IMR-90 (cell line): ENCODE measurements at regions not wholly inside any gene's neighbourhood (a gene's known extent, or its start where the extent isn't known, plus 50 kb on each side); places are given as distances from the start of the nearest gene placed in this dataset.

Experiments
- ATAC-seq: fragments of 200-7000 bp; cut with Tn5 transposase; 2 replicates; pipeline ENCODE4 v1.9.1; 2020; ENCODE audit warnings: low read depth, mild to moderate bottlenecking, moderate library complexity
- BruUV-seq: library from RNA; stranded (reverse); fragments of 400-500 nt; replicated peaks from 2 replicates; lab custom pipeline; 2021; lab: Mats Ljungman, UMichigan
- CTCF ChIA-PET: fragments of 300-600 bp; formaldehyde crosslinking; extraction: SDS; loops from one replicate; lab custom pipeline; 2021; ENCODE audit warnings: antibody characterized with exemption; lab: Yijun Ruan, JAX
- POLR2A ChIA-PET: fragments of 300-600 bp; sonication (Branson Sonifier 250); formaldehyde crosslinking; loops from one replicate; lab custom pipeline; 2022; ENCODE audit warnings: antibody characterized with exemption; ENCODE audit not compliant: unreplicated experiment; lab: Charles Lee
- DNase-seq: peaks from one replicate; pipeline ENCODE4 v3.0.0; 2013
- H2AFZ ChIP-seq: replicated peaks from 2 replicates; pipeline ENCODE3; 2013; ENCODE audit warnings: low read length, mild to moderate bottlenecking; ENCODE audit not compliant: poor library complexity
- H2AK5ac ChIP-seq: 2 replicates; pipeline ENCODE4 v1.6.1; 2013; ENCODE audit warnings: low read depth, low read length, inconsistent platforms
- H2AK9ac ChIP-seq: replicated peaks from 2 replicates; pipeline ENCODE3; 2013; ENCODE audit warnings: mild to moderate bottlenecking, low read depth, low read length, moderate library complexity; ENCODE audit not compliant: poor library complexity
- H2BK120ac ChIP-seq: 2 replicates; pipeline ENCODE4 v1.6.1; 2013; ENCODE audit warnings: low read depth, low read length, inconsistent platforms
- H2BK15ac ChIP-seq: 3 replicates; pipeline ENCODE4 v1.6.1; 2013; ENCODE audit warnings: low read depth, low read length, inconsistent platforms
- H2BK20ac ChIP-seq: 2 replicates; pipeline ENCODE4 v1.6.1; 2013; ENCODE audit warnings: low read depth, mild to moderate bottlenecking, inconsistent platforms, low read length, moderate library complexity
- H2BK5ac ChIP-seq: 2 replicates; pipeline ENCODE4 v1.6.1; 2013; ENCODE audit warnings: mild to moderate bottlenecking, low read depth, low read length, inconsistent platforms; ENCODE audit not compliant: poor library complexity, severe bottlenecking
- H3K14ac ChIP-seq: replicated peaks from 2 replicates; pipeline ENCODE4 v1.6.1; 2013; ENCODE audit warnings: low read depth, low read length, inconsistent platforms
- H3K18ac ChIP-seq: 2 replicates; pipeline ENCODE4 v1.6.1; 2013; ENCODE audit warnings: low read depth, low read length, control low read depth
- H3K23ac ChIP-seq: 2 replicates; pipeline ENCODE4 v1.6.1; 2013; ENCODE audit warnings: low read depth, low read length, inconsistent platforms
- H3K27ac ChIP-seq: 2 replicates; pipeline ENCODE4 v1.5.1; 2013; ENCODE audit warnings: mild to moderate bottlenecking, control low read depth, low read length; ENCODE audit not compliant: insufficient read depth
- H3K27me3 ChIP-seq: 2 replicates; pipeline ENCODE4 v1.6.1; 2013; ENCODE audit warnings: low read length; ENCODE audit not compliant: control insufficient read depth, insufficient read depth
- H3K36me3 ChIP-seq: 2 replicates; pipeline ENCODE4 v1.6.1; 2013; ENCODE audit warnings: low read length, mixed read lengths; ENCODE audit not compliant: control insufficient read depth, insufficient read depth
- H3K4ac ChIP-seq: 2 replicates; pipeline ENCODE4 v1.6.1; 2013; ENCODE audit warnings: low read depth, low read length, inconsistent platforms
- H3K4me1 ChIP-seq: 2 replicates; pipeline ENCODE4 v1.6.1; 2013; ENCODE audit warnings: low read length, mixed read lengths; ENCODE audit not compliant: control insufficient read depth, insufficient read depth
- H3K4me2 ChIP-seq: 2 replicates; pipeline ENCODE4 v1.6.1; 2013; ENCODE audit warnings: low read depth, mild to moderate bottlenecking, control low read depth, low read length, moderate library complexity
- H3K4me3 ChIP-seq: 2 replicates; pipeline ENCODE4 v1.5.1; 2013; ENCODE audit warnings: low read depth, mild to moderate bottlenecking, control low read depth, low read length, moderate library complexity; ENCODE audit not compliant: insufficient read depth
- H3K56ac ChIP-seq: 2 replicates; pipeline ENCODE4 v1.6.1; 2013; ENCODE audit warnings: low read length, inconsistent platforms; ENCODE audit not compliant: insufficient read depth; ENCODE audit errors: extremely low read depth
- H3K79me1 ChIP-seq, 2 experiments: 2 replicates each; pipeline ENCODE4 v1.6.1; 2013; ENCODE audit warnings: low read length in 2 of 2, inconsistent platforms in 1 of 2, low read depth in 1 of 2
- H3K9ac ChIP-seq: 2 replicates; pipeline ENCODE4 v1.6.1; 2013; ENCODE audit warnings: low read depth, low read length, control low read depth
- H3K9me1 ChIP-seq: 2 replicates; pipeline ENCODE4 v1.6.1; 2013; ENCODE audit warnings: low read length, inconsistent platforms; ENCODE audit not compliant: insufficient read depth
- H3K9me3 ChIP-seq: 2 replicates; pipeline ENCODE4 v1.6.1; 2013; ENCODE audit warnings: low read length; ENCODE audit not compliant: control insufficient read depth, insufficient read depth
- H4K20me1 ChIP-seq: 2 replicates; pipeline ENCODE4 v1.6.1; 2013; ENCODE audit warnings: low read length, inconsistent platforms; ENCODE audit not compliant: insufficient read depth
- H4K5ac ChIP-seq: 2 replicates; pipeline ENCODE4 v1.6.1; 2013; ENCODE audit warnings: mild to moderate bottlenecking, low read depth, low read length, control low read depth
- H4K8ac ChIP-seq, 2 experiments: 2 replicates each; pipeline ENCODE4 v1.6.1; 2013; ENCODE audit warnings: low read depth in 2 of 2, low read length in 2 of 2, control low read depth in 1 of 2, inconsistent platforms in 1 of 2
- H4K91ac ChIP-seq: 2 replicates; pipeline ENCODE4 v1.6.1; 2013; ENCODE audit warnings: low read depth, low read length, inconsistent platforms; ENCODE audit not compliant: insufficient read depth
- BHLHE40 ChIP-seq: fragments of 150-350 bp; IDR thresholded peaks from 2 replicates; pipeline ENCODE4 v1.6.1; 2016; ENCODE audit warnings: mild to moderate bottlenecking, low read depth, low read length
- CHD1 ChIP-seq: IDR thresholded peaks from 2 replicates; pipeline ENCODE4 v1.6.1; 2012; ENCODE audit warnings: low read depth, low read length, improper control_type of control experiment
- CTCF ChIP-seq: conservative IDR thresholded peaks from 2 replicates; pipeline ENCODE4 v1.5.1; 2012; ENCODE audit warnings: mild to moderate bottlenecking, low read depth, low read length, improper control_type of control experiment
- FOS ChIP-seq: fragments of 150-350 bp; IDR thresholded peaks from 2 replicates; pipeline ENCODE4 v1.6.1; 2016; ENCODE audit warnings: low read depth, low read length
- MAFK ChIP-seq: IDR thresholded peaks from 2 replicates; pipeline ENCODE4 v1.6.1; 2012; ENCODE audit warnings: low read depth, low read length, improper control_type of control experiment
- MAZ ChIP-seq: IDR thresholded peaks from 2 replicates; pipeline ENCODE4 v1.6.1; 2012; ENCODE audit warnings: low read depth, mild to moderate bottlenecking, low read length, improper control_type of control experiment, moderate library complexity, borderline replicate concordance
- MXI1 ChIP-seq: IDR thresholded peaks from 2 replicates; pipeline ENCODE4 v1.6.1; 2012; ENCODE audit warnings: low read depth, mild to moderate bottlenecking, low read length, moderate library complexity, borderline replicate concordance
- RAD21 ChIP-seq: IDR thresholded peaks from 2 replicates; pipeline ENCODE4 v1.6.1; 2012; ENCODE audit warnings: low read length, improper control_type of control experiment
- RCOR1 ChIP-seq: IDR thresholded peaks from 2 replicates; pipeline ENCODE4 v1.6.1; 2012; ENCODE audit warnings: mild to moderate bottlenecking, low read length, improper control_type of control experiment; ENCODE audit not compliant: insufficient replicate concordance
- RFX5 ChIP-seq: IDR thresholded peaks from 2 replicates; pipeline ENCODE4 v1.8.0; 2012; ENCODE audit warnings: low read depth, mild to moderate bottlenecking, low read length, moderate library complexity
- SMC3 ChIP-seq: fragments of 150-350 bp; IDR thresholded peaks from 2 replicates; pipeline ENCODE4 v1.6.1; 2016; ENCODE audit warnings: low read depth, mild to moderate bottlenecking, antibody characterized with exemption, low read length, moderate library complexity
- WGBS, 2 experiments: methylation state at CpG; one replicate each; pipeline versions ENCODE4 v1.1.5 to v1.1.7; 2013; ENCODE audit warnings: missing lambda C conversion rate in 2 of 2; ENCODE audit not compliant: insufficient read length in 1 of 2; ENCODE audit errors: extremely low coverage in 2 of 2; 5-methylcytosine and 5-hydroxymethylcytosine counted together
- dilution Hi-C: fragments of 300-500 bp; cut with HindIII; formaldehyde crosslinking; loops from one replicate; pipeline ENCODE4 v1.14.3; 2018; ENCODE audit warnings: low sequenced_read_pairs; ENCODE audit not compliant: unreplicated experiment
- in situ Hi-C: fragments of 300-500 bp; cut with MboI; formaldehyde crosslinking; loops from 3 replicates; pipeline ENCODE4 v1.14.3; 2019; ENCODE audit warnings: low sequenced_read_pairs, inconsistent platforms, mixed read lengths
- intact Hi-C: fragments of 100-400 bp; cut with micrococcal nuclease; formaldehyde crosslinking; loops from 2 replicates; pipeline ENCODE4 v1.10.0; 2022
- TF ChIP-seq, protein P1 (sequence below): fragments of 150-350 bp; IDR thresholded peaks from 2 replicates; pipeline ENCODE4 v1.6.1; 2017; ENCODE audit warnings: mild to moderate bottlenecking, antibody characterized with exemption, low read length, low read depth
- TF ChIP-seq, protein P2 (sequence below): fragments of 150-350 bp; IDR thresholded peaks from 2 replicates; pipeline ENCODE4 v1.6.1; 2016; ENCODE audit warnings: low read depth, mild to moderate bottlenecking, low read length, moderate library complexity, borderline replicate concordance

- Histone ChIP-seq H3K56ac (no peak overlapping the region), H3K4me2 (no peak overlapping the region), H2AFZ (no peak overlapping the region), H2AK5ac (no peak overlapping the region), H2BK5ac (no peak overlapping the region), H4K91ac (no peak overlapping the region), H3K9ac (no peak overlapping the region), H2BK120ac (no peak overlapping the region), H3K27ac (no peak overlapping the region), H3K4ac (no peak overlapping the region), H3K36me3 (no peaks in the 10 kb centered on the region), H3K9me1 (no peaks in the 10 kb centered on the region), H2BK20ac (no peak overlapping the region), H3K27me3 (peaks cover 4% of the 10 kb centered on the region; the same call in 1 of the 2 replicates), H3K9me3 (no peaks in the 10 kb centered on the region), H4K20me1 (no peaks in the 10 kb centered on the region), H4K5ac (no peak overlapping the region), H3K79me1 (no peaks in the 10 kb centered on the region), H3K18ac (no peak overlapping the region), H4K8ac (no peak overlapping the region), H3K4me1 (no peaks in the 10 kb centered on the region), H3K4me3 (no peak overlapping the region), H3K14ac (no peak overlapping the region), H3K23ac (no peak overlapping the region), H2AK9ac (no peak overlapping the region), H2BK15ac (no peak overlapping the region)
- WGBS, 2 experiments = 43% methylated on average over 11 of the region's 13 CpGs; no CpG with 5 or more reads in 1 of the 2 experiments
- ATAC-seq (no peak), DNase-seq (no peak)
- dilution Hi-C loops (no loop called here), in situ Hi-C loops (no loop called here), intact Hi-C loops (no loop called here)
- TF ChIP-seq BHLHE40 = no peak
- TF ChIP-seq SMC3 = no peak
- no peak for TF ChIP-seq RCOR1
- TF ChIP-seq, protein P1, sequence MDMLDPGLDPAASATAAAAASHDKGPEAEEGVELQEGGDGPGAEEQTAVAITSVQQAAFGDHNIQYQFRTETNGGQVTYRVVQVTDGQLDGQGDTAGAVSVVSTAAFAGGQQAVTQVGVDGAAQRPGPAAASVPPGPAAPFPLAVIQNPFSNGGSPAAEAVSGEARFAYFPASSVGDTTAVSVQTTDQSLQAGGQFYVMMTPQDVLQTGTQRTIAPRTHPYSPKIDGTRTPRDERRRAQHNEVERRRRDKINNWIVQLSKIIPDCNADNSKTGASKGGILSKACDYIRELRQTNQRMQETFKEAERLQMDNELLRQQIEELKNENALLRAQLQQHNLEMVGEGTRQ = no peak
- TF ChIP-seq CTCF = no peak
- no peak for TF ChIP-seq MAFK
- TF ChIP-seq CHD1 = no peak
- no peak for TF ChIP-seq RFX5
- no peak for TF ChIP-seq FOS
- no peak for TF ChIP-seq MXI1
- TF ChIP-seq, protein P2, sequence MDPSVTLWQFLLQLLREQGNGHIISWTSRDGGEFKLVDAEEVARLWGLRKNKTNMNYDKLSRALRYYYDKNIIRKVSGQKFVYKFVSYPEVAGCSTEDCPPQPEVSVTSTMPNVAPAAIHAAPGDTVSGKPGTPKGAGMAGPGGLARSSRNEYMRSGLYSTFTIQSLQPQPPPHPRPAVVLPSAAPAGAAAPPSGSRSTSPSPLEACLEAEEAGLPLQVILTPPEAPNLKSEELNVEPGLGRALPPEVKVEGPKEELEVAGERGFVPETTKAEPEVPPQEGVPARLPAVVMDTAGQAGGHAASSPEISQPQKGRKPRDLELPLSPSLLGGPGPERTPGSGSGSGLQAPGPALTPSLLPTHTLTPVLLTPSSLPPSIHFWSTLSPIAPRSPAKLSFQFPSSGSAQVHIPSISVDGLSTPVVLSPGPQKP = no peak
- TF ChIP-seq MAZ = no peak
- TF ChIP-seq RAD21 = no peak
- ChIA-PET POLR2A (no interaction called here), CTCF (no interaction called here)
- no TSS peak for BruUV-seq
Measured at GRCh38 chr10:133027482-133027881, 60.2 kb upstream of the ADGRA1 start.
